SU-DHL-6 (cell line): ENCODE measurements at regions not wholly inside any gene's neighbourhood (a gene's known extent, or its start where the extent isn't known, plus 50 kb on each side); places are given as distances from the start of the nearest gene placed in this dataset.
A peak's percentile ranks its signal among the peaks of the same experiment; 100 is the strongest.

Source experiments
- H2AFZ ChIP-seq: fragments of 200-600 bp; sonication (generic); 2 replicates; pipeline ENCODE4 v1.6.1; 2014; ENCODE audit warnings: low read depth, mild to moderate bottlenecking, moderate library complexity, mixed read lengths, antibody characterized with exemption, low read length; ENCODE audit not compliant: severe bottlenecking
- H3F3A ChIP-seq: fragments of 200-600 bp; shearing (Covaris generic); 2 replicates; pipeline ENCODE4 v1.6.0; 2016; ENCODE audit warnings: antibody characterized with exemption, mild to moderate bottlenecking; ENCODE audit not compliant: insufficient read depth
- H3K27ac ChIP-seq: fragments of 200-600 bp; sonication (generic); 2 replicates; pipeline ENCODE4 v1.5.1; 2016; ENCODE audit warnings: low read depth, mild to moderate bottlenecking, low read length, moderate library complexity, mixed read lengths
- H3K27me3 ChIP-seq: fragments of 200-600 bp; sonication (generic), shearing (Covaris generic); 2 replicates; pipeline ENCODE4 v1.6.0; 2014; ENCODE audit warnings: mild to moderate bottlenecking, low read length
- H3K36me3 ChIP-seq: fragments of 200-600 bp; sonication (generic); 2 replicates; pipeline ENCODE4 v1.6.1; 2014; ENCODE audit warnings: mild to moderate bottlenecking, low read length, mixed read lengths
- H3K4me2 ChIP-seq: fragments of 300-600, 200-600 bp; shearing (Covaris generic), sonication (generic); 2 replicates; pipeline ENCODE4 v1.6.0; 2014; ENCODE audit warnings: low read length, low read depth, mild to moderate bottlenecking; ENCODE audit not compliant: poor library complexity, severe bottlenecking
- H3K4me3 ChIP-seq: fragments of 200-600 bp; sonication (generic); 2 replicates; pipeline ENCODE4 v1.5.1; 2014; ENCODE audit warnings: antibody characterized with exemption, low read length, mild to moderate bottlenecking, mixed read lengths; ENCODE audit not compliant: insufficient read depth, poor library complexity, severe bottlenecking
- H3K79me2 ChIP-seq: fragments of 200-600 bp; sonication (generic); 2 replicates; pipeline ENCODE4 v1.6.1; 2014; ENCODE audit warnings: mild to moderate bottlenecking, low read length, moderate library complexity; ENCODE audit not compliant: insufficient read depth
- H3K9ac ChIP-seq: fragments of 200-600 bp; sonication (generic); 2 replicates; pipeline ENCODE4 v1.7.0; 2014; ENCODE audit warnings: mild to moderate bottlenecking, low read length
- H3K9me2 ChIP-seq: fragments of 200-600 bp; sonication (generic); replicated peaks from 2 replicates; pipeline ENCODE4 v1.6.1; 2014; ENCODE audit warnings: low read length; ENCODE audit not compliant: insufficient read depth
- H3K9me3 ChIP-seq: fragments of 200-600 bp; sonication (generic); 2 replicates; pipeline ENCODE4 v1.6.1; 2014; ENCODE audit warnings: low read length, mixed read lengths; ENCODE audit not compliant: insufficient read depth
- H4K20me1 ChIP-seq: fragments of 200-600 bp; sonication (generic); 2 replicates; pipeline ENCODE4 v1.6.1; 2014; ENCODE audit warnings: low read depth, mild to moderate bottlenecking, antibody characterized with exemption, low read length, moderate library complexity, mixed read lengths
- EZH2phosphoT487 ChIP-seq: fragments of 200-600 bp; sonication (generic), shearing (Covaris generic); conservative IDR thresholded peaks from 2 replicates; pipeline ENCODE4 v1.6.1; 2018; ENCODE audit warnings: mild to moderate bottlenecking, antibody characterized with exemption, low read length, moderate library complexity, mixed read lengths
- TF ChIP-seq, protein P1 (sequence below): fragments of 200-600 bp; sonication (generic); IDR thresholded peaks from one replicate; pipeline ENCODE4 v1.5.1; 2017; ENCODE audit warnings: antibody characterized with exemption, mild to moderate bottlenecking, low read length, moderate library complexity; ENCODE audit not compliant: insufficient read depth, poor library complexity, severe bottlenecking

DNA sequence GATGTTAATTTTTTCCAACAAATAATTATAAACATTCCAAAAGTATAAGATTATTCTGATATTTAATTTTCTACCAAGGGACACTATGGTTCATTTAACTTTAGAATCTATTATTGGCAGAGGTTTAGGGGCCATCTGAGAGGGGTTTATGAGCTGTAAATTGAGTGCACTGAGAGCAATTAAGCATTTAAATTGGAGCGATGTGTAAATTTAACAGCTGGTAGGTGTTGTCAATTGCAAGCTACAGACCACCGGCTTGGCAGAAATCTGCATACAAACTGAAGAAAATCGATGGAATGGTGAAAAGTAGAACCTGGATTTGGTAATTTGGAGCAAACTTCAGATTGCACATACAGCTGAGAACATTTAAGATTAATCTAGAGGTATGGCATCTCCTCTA, 55.8 kb upstream of the MTF2 start:
- Histone ChIP-seq H2AFZ (no peak overlapping the region), H4K20me1 (no peaks in the 10 kb centered on the region)

DNA sequence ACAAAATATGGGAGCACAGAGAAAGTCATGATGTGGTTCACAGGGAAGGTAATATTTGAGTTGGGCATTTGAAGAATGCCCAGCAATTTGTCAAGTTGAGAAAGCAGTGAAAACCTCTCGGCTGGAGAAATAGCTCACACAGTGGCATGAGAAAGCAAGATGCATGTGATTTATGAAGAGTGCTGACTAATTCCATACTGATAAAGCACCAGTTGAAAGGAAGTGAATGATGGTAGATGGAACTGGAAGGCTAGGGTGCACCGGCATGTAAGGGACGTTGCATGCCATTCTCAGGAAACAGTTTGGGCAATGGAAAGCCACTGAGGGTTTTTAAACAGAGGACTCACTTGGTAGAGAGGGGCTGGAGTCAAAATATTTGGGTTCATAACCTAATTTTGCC, 53.5 kb upstream of the MTF2 start:
- Histone ChIP-seq H3K79me2 (no peaks in the 10 kb centered on the region), H3K9ac (no peak overlapping the region), H3F3A (no peaks in the 10 kb centered on the region; the same call in 1 of the 2 replicates), H3K27me3 (no peaks in the 10 kb centered on the region), H2AFZ (no peak overlapping the region), H4K20me1 (no peaks in the 10 kb centered on the region), H3K4me2 (peak overlapping the region; percentile 39), H3K36me3 (no peaks in the 10 kb centered on the region), H3K9me3 (no peaks in the 10 kb centered on the region), H3K27ac (peak overlapping the region; percentile 58), H3K4me3 (no peak overlapping the region), H3K9me2 (no peaks in the 10 kb centered on the region)
- TF ChIP-seq EZH2phosphoT487 = no peak
- TF ChIP-seq, protein P1, sequence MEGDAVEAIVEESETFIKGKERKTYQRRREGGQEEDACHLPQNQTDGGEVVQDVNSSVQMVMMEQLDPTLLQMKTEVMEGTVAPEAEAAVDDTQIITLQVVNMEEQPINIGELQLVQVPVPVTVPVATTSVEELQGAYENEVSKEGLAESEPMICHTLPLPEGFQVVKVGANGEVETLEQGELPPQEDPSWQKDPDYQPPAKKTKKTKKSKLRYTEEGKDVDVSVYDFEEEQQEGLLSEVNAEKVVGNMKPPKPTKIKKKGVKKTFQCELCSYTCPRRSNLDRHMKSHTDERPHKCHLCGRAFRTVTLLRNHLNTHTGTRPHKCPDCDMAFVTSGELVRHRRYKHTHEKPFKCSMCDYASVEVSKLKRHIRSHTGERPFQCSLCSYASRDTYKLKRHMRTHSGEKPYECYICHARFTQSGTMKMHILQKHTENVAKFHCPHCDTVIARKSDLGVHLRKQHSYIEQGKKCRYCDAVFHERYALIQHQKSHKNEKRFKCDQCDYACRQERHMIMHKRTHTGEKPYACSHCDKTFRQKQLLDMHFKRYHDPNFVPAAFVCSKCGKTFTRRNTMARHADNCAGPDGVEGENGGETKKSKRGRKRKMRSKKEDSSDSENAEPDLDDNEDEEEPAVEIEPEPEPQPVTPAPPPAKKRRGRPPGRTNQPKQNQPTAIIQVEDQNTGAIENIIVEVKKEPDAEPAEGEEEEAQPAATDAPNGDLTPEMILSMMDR = no peak

More for the DNA sequence above, 55.8 kb upstream of the MTF2 start:
- Histone ChIP-seq H3K9me3 (no peaks in the 10 kb centered on the region), H3K9me2 (no peaks in the 10 kb centered on the region), H3K4me2 (peak overlapping the region; percentile 20), H3K36me3 (no peaks in the 10 kb centered on the region), H3K27ac (peak overlapping the region; percentile 17; the same call in 1 of the 2 replicates), H3K27me3 (no peaks in the 10 kb centered on the region), H3F3A (no peaks in the 10 kb centered on the region; the same call in 1 of the 2 replicates), H3K9ac (no peak overlapping the region), H3K79me2 (no peaks in the 10 kb centered on the region), H3K4me3 (no peak overlapping the region)
- TF ChIP-seq, protein P1 = no peak
- TF ChIP-seq EZH2phosphoT487 = no peak

DNA sequence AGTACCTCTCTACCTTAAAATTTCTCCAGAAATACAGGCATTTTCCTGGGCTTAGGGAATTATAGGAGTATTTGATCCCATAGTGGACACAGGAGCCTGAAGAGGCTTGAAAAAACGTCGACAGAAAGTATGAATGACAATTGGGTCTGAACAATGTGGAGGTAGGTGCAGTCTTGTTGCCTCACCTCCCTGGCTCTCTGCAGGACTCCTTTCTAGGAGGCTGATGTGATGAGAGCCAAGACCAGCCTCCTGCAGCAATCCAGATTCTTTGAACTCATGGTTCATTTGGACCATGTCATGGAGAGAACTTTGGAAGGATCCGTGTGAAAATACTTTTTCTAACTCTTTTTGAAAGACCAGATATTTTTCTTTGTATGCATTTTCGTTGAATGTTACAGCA, 50.5 kb upstream of the MTF2 start:
- no peaks in the 10 kb centered on the region for H3K9me3 ChIP-seq
- no peaks in the 10 kb centered on the region for H3K36me3 ChIP-seq
- no peak overlapping the region for H2AFZ ChIP-seq
- H3K4me2 ChIP-seq = peak overlapping the region; percentile 42
- H3K9ac ChIP-seq = no peak overlapping the region
- H3K27ac ChIP-seq = peak overlapping the region; percentile 70
- TF ChIP-seq, protein P1 = no peak
- no peak for TF ChIP-seq EZH2phosphoT487
- H3K9me2 ChIP-seq = no peaks in the 10 kb centered on the region
- H3K4me3 ChIP-seq = no peak overlapping the region
- peaks cover 14% of the 10 kb centered on the region; the same call in 1 of the 2 replicates for H3F3A ChIP-seq
- H3K27me3 ChIP-seq = no peaks in the 10 kb centered on the region
- no peaks in the 10 kb centered on the region for H3K79me2 ChIP-seq
- H4K20me1 ChIP-seq = no peaks in the 10 kb centered on the region
